HepG2 (cell line): ENCODE measurements at regions not wholly inside any gene's neighbourhood (a gene's known extent, or its start where the extent isn't known, plus 50 kb on each side); places are given as distances from the start of the nearest gene placed in this dataset.
"Not testable (repeated sequence)": the region's sequence is repeated elsewhere in the genome, so short reads cannot be mapped to it uniquely, and the experiment has no call there.

ENCODE experiments used
- ATAC-seq: fragments of 200-7000 bp; cut with Tn5 transposase; 3 replicates; pipeline ENCODE4 v1.9.1; 2020; ENCODE audit warnings: mild to moderate bottlenecking, moderate library complexity
- BruUV-seq: library from RNA; stranded (reverse); fragments of 400-500 nt; replicated peaks from 2 replicates; lab custom pipeline; 2021; lab: Mats Ljungman, UMichigan
- CTCF ChIA-PET: fragments of 300-600 bp; formaldehyde crosslinking; extraction: SDS; loops from one replicate; lab custom pipeline; 2021; ENCODE audit warnings: low total read pairs, inconsistent platforms, low intra/inter-chr PET ratio; lab: Yijun Ruan, JAX
- POLR2A ChIA-PET: fragments of 350-600 bp; sonication (Branson Sonifier 250); formaldehyde crosslinking; loops from one replicate; lab custom pipeline; 2020; ENCODE audit warnings: antibody characterized with exemption, inconsistent platforms; lab: Yijun Ruan, JAX
- DNase-seq: peaks from one replicate; pipeline ENCODE4 v3.0.0-alpha.2; 2015; ENCODE audit warnings: low spot score
- FAIRE-seq: peaks from 3 replicates; lab custom pipeline; 2011; peaks lifted over from hg19 to GRCh38; lab: Jason Lieb, UNC
- H2AFZ ChIP-seq: one replicate; pipeline ENCODE4 v1.6.1; 2011; ENCODE audit warnings: low read length, inconsistent platforms
- H3K27ac ChIP-seq: fragments of 300-600 bp; 3 replicates; pipeline ENCODE4 v1.8.0; 2011; ENCODE audit warnings: mixed run types, mild to moderate bottlenecking, mixed read lengths, low read length, inconsistent platforms; ENCODE audit not compliant: insufficient read depth; ENCODE audit errors: extremely low read length
- H3K27me3 ChIP-seq, 2 experiments: fragments of 200-600 bp in 1 of 2; 2 replicates in 1 of 2; 3 replicates in 1 of 2; pipeline versions ENCODE4 v1.6.0 to v1.8.0; 2011; ENCODE audit warnings: low read length in 2 of 2, mild to moderate bottlenecking in 2 of 2, moderate library complexity in 2 of 2, inconsistent platforms in 1 of 2; ENCODE audit not compliant: insufficient read depth in 2 of 2, control insufficient read depth in 1 of 2
- H3K36me3 ChIP-seq, 2 experiments: fragments of 200-600 bp in 1 of 2; replicated peaks in 1 of 2; 2 replicates in 1 of 2; 3 replicates in 1 of 2; pipeline versions ENCODE4 v1.5.1 to v1.8.0; 2011; ENCODE audit warnings: low read length in 2 of 2, inconsistent platforms in 1 of 2; ENCODE audit not compliant: insufficient read depth in 2 of 2, control insufficient read depth in 1 of 2
- H3K4me1 ChIP-seq: 2 replicates; pipeline ENCODE4 v1.5.1; 2012; ENCODE audit warnings: low read length, inconsistent platforms; ENCODE audit not compliant: insufficient read depth
- H3K4me2 ChIP-seq: 2 replicates; pipeline ENCODE4 v1.6.0; 2011; ENCODE audit warnings: low read depth, low read length, inconsistent platforms
- H3K4me3 ChIP-seq, 3 experiments: fragments of 200-600 bp in 1 of 3; sonication (generic), shearing (Covaris generic) in 1 of 3; replicated peaks in 1 of 3; 2 replicates each; pipeline ENCODE4 v1.5.1; 2011 to 2016; ENCODE audit warnings: low read length in 3 of 3, inconsistent platforms in 2 of 3, low read depth in 2 of 3, mild to moderate bottlenecking in 2 of 3, control low read depth in 1 of 3, mixed read lengths in 1 of 3; ENCODE audit not compliant: insufficient read depth in 1 of 3
- H3K79me2 ChIP-seq: one replicate; pipeline ENCODE4 v1.6.1; 2011; ENCODE audit warnings: low read length, inconsistent platforms; ENCODE audit not compliant: insufficient read depth
- H3K9ac ChIP-seq: 2 replicates; pipeline ENCODE4 v1.6.0; 2011; ENCODE audit warnings: mild to moderate bottlenecking, low read depth, low read length, inconsistent platforms; ENCODE audit not compliant: insufficient read depth
- H3K9me3 ChIP-seq: 2 replicates; pipeline ENCODE4 v1.5.1; 2012; ENCODE audit warnings: mild to moderate bottlenecking, low read length
- H4K20me1 ChIP-seq: 2 replicates; pipeline ENCODE4 v1.6.0; 2011; ENCODE audit warnings: inconsistent platforms, mild to moderate bottlenecking, low read length, moderate library complexity; ENCODE audit not compliant: insufficient read depth
- PCBP2 ChIP-seq: fragments of 200-400 bp; formaldehyde crosslinking; optimal IDR thresholded peaks from 2 replicates; pipeline ENCODE3; 2018; ENCODE audit warnings: low read length, low read depth; ENCODE audit not compliant: poor library complexity, severe bottlenecking
- ZNF281 ChIP-seq: sonication (generic); formaldehyde crosslinking; IDR thresholded peaks from 2 replicates; pipeline ENCODE4 v1.4.0; 2020; ENCODE audit warnings: missing genetic modification reagents, borderline replicate concordance
- ZNF512B ChIP-seq: sonication (generic); formaldehyde crosslinking; IDR thresholded peaks from 2 replicates; pipeline ENCODE4 v1.5.1; 2020; ENCODE audit warnings: missing genetic modification reagents, mild to moderate bottlenecking, borderline replicate concordance
- WGBS: methylation state at CpG from one replicate; pipeline ENCODE4 v1.1.6; 2017; ENCODE audit warnings: low lambda C conversion rate; 5-methylcytosine and 5-hydroxymethylcytosine counted together
- in situ Hi-C: cut with HindIII; loops from 2 replicates; pipeline ENCODE4 v1.10.0; 2017; ENCODE audit warnings: low pct_unique_long_range_greater_than_20kb; ENCODE audit not compliant: extremely low pct_ligation_motif_present
- intact Hi-C: fragments of 100-400 bp; cut with micrococcal nuclease; formaldehyde crosslinking; loops from one replicate; pipeline ENCODE4 v1.10.0; 2022; ENCODE audit not compliant: unreplicated experiment

GRCh38 chr1:60655679-60656355 is 426.5 kb upstream of the NFIA start:
- TF ChIP-seq ZNF512B (CRISPR knock-in tag) (no peak), PCBP2 (no peak)
- peaks cover 0 to 3% of the 10 kb centered on the region in 2 experiments; a peak in 1 of 5 replicates for H3K27me3 ChIP-seq
- DNase-seq = no peak
- H3K4me3 ChIP-seq = no peak overlapping the region
- no peak for FAIRE-seq
- no peaks in the 10 kb centered on the region for H3K9me3 ChIP-seq
- no peak overlapping the region for H2AFZ ChIP-seq
- no peak overlapping the region for H3K27ac ChIP-seq
- no peaks in the 10 kb centered on the region for H4K20me1 ChIP-seq
- POLR2A ChIA-PET = no interaction called here
- H3K79me2 ChIP-seq = no peaks in the 10 kb centered on the region
- no peak for ATAC-seq
- intact Hi-C loops = no loop called here
- no peak overlapping the region for H3K9ac ChIP-seq
- no TSS peak for BruUV-seq
- CTCF ChIA-PET = no interaction called here
- in situ Hi-C loops = no loop called here
- no peaks in the 10 kb centered on the region for H3K36me3 ChIP-seq
- WGBS = 0% methylated on average over 2 of the region's 2 CpGs
- no peak overlapping the region for H3K4me2 ChIP-seq
- H3K4me1 ChIP-seq = no peaks in the 10 kb centered on the region

DNA sequence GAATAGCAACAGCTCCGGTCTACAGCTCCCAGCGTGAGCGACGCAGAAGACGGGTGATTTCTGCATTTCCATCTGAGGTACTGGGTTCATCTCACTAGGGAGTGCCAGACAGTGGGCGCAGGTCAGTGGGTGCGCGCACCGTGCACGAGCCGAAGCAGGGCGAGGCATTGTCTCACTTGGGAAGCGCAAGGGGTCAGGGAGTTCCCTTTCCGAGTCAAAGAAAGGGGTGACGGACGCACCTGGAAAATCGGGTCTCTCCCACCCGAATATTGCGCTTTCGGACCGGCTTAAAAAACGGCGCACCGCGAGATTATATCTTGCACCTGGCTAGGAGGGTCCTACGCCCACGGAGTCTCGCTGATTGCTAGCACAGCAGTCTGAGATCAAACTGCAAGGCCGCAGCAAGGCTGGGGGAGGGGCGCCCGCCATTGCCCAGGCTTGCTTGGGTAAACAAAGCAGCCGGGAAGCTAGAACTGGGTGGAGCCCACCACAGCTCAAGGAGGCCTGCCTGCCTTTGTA is 442.3 kb upstream of the NFIA start:
- FAIRE-seq, ATAC-seq, intact Hi-C loops, H3K9me3 ChIP-seq, H3K27ac ChIP-seq, H2AFZ ChIP-seq, H3K4me2 ChIP-seq, H3K4me3 ChIP-seq, BruUV-seq, H3K36me3 ChIP-seq, H3K27me3 ChIP-seq, H3K79me2 ChIP-seq, DNase-seq, POLR2A ChIA-PET, in situ Hi-C loops, H3K9ac ChIP-seq, H3K4me1 ChIP-seq, H4K20me1 ChIP-seq, CTCF ChIA-PET: not testable (repeated sequence)
- peak; percentile 67 for TF ChIP-seq ZNF281 (CRISPR knock-in tag)
- WGBS = 79% methylated on average over 19 of the region's 32 CpGs
